GM18870 (cell line): ENCODE measurements at regions not wholly inside any gene's neighbourhood (a gene's known extent, or its start where the extent isn't known, plus 50 kb on each side); places are given as distances from the start of the nearest gene placed in this dataset.
"Not testable (repeated sequence)": the region's sequence is repeated elsewhere in the genome, so short reads cannot be mapped to it uniquely, and the experiment has no call there.

ENCODE experiments used
- ATAC-seq: cut with Tn5 transposase; IDR thresholded peaks from one replicate; pipeline ENCODE4 v1.9.1; 2021; ENCODE audit warnings: moderate library complexity; ENCODE audit not compliant: unreplicated experiment

DNA sequence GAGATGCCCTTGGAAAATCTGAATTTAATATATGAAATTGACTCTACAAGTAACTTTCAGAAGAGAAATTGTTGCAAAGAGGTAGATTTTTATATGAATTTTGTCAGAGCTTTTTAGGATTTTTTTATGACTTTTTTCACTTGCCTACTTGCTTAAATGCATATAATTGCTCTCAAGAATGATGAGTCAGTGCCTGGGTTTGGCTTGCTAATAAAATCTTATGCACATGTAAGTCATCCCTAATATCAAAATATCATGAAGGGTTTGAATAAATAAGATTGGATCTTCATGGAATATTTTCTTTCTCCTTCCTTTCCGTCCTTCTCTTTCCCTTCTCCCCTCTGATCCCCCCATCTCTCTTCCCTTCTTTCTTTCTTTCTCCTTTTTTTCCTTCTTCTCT is 354.1 kb downstream of the TXNL1 start:
- ATAC-seq, result no peak

DNA sequence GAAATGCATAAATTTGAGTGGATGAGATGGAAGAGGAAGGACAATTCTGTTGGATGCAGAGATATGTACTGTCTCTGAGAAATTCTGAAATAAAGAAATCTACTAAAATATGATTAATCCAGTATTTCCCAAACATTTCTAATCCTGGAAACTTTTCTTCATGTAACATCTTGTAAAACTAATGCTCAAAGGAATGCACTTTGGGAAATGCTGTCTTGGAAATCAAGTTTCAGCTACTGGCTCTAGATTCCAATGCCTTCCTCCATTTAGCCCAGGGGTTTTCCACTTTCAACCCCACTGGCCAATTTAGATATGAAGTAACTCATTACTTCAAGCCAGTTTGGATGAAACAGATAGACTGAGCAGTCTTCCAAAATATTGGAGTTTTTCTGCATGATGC is 355.1 kb downstream of the TXNL1 start:
- no peak for ATAC-seq

DNA sequence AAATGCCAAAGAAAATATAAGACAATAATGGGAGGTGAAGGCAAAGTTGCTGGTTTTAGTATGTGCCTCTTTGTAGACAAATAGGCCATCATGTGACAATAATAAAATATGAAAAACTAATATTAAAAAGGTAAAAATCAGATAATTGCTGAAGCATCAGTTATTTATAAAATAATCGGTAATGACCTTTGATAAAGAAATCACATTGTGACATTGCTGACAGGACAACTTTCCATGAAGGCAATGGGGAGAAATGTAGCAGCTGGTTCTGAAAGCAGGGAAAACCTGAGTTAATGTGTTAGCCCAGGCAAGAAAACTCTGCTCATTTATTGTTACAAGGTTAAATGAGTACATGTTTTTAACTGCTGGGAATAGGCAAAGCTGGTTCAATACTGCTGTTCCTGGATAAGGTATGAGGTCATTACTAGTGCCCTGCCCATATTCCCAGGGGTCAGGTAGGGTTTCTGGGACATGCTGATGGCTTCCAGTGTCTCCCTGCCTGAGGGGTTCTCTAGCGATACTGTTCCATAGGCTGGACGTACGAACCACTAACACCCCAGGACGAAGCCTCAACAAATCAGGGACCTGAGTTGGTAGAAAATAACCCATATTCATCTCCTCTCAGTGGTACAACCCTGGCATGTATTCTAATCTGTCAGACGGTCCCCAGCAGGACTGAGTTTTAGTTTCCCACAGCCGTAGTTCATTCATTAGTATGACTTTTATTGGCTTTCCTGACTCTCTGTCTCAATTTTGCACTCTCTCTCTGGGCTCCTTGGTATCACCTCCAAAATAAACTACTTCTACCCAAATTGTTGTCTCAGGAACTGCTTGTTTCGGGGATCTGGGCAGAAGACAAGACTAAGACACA is 355.9 kb downstream of the TXNL1 start:
- ATAC-seq, result no peak

DNA sequence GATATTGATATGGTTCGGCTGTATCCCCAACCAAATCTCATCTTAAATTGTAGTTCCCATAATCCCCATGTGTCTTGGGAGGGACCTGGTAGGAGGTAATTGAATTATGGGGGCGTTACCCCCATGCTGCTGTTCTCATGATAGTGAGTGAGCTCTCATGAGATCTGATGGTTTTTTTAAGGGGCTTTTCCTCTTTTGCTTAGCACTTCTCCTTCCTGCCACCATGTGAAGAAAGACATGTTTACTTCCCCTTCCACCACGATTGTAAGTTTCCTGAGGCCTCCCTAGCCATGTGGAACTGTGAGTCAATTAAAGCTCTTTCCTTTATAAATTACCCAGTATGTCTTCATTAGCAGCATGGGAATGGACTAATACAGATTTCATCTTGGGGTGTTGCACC is 358.6 kb downstream of the TXNL1 start:
- not testable (repeated sequence) for ATAC-seq

DNA sequence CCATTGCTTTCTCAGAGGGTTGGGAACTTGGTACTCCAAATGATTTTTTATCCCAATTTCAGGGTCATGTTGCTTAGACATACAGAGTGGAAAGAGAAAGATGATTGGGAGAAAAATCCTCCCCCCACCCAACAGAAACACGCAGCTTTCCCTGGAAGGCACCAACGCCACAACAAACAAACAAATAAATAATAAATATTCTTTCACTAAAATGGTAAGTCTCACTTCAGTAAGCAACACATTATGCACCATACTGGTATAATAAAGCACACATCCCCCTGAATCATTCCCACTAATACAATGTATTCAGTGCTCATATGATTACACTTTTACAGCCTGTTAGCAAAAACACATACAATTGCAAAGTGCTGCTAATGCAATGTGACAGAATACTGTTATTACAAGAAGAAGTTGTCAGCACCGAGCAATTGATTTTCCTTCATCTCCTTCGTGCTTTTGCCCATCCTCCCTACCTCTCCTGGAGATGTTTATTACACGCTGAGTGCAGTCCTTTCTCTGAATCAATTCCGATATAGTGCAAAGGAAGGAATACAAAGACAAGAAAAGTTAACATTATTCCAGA is 359.9 kb downstream of the TXNL1 start:
- no peak for ATAC-seq

DNA sequence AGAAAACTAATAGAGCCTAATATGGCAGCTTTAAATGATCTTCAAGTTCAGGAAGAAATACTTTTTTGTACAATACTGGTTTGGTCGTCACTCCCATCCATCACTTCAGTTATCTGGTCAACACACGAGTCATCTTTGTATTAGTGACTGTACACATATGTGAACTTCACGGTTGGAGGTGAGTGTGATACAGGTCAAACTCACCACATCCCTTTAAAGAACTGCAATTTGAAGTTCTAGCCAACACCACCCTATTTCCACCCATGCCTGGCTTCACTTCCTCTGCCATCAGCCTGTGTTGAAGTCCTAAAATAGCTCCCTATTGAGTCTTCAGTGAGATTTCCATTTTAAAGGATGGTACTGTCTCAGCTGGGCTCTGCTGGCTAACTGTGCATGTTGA is 361.9 kb downstream of the TXNL1 start:
- ATAC-seq, result no peak

DNA sequence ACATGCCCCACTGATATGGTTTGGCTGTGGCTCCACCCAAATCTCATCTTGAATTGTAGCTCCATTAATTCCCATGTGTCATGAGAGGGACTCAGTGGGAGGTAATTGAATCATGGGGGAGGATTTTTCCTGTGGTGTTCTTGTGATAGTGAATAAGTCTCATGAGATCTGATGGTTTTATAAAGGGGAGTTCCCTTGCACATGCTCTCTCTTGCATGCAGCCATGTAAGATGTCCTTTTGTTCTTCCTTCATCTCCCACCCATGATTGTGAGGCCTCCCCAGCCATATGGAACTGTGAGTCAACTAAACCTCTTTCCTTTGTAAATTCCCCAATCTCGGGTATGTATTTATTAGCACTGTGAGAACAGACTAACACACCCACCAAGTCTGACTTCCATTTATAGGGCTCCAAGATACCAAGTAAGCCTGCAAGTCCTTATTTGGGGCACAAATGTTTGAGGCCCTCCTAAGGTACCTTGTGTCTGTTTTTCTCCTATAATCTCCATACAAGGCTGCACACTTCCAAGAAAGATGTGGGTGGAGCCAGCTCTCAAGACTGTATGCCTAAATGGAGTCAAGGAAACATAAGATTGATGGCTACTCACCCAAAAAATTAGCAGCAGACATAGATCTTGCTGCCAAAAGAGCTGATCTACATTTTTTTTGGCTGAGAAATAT is 364.7 kb downstream of the TXNL1 start:
- ATAC-seq, result no peak

DNA sequence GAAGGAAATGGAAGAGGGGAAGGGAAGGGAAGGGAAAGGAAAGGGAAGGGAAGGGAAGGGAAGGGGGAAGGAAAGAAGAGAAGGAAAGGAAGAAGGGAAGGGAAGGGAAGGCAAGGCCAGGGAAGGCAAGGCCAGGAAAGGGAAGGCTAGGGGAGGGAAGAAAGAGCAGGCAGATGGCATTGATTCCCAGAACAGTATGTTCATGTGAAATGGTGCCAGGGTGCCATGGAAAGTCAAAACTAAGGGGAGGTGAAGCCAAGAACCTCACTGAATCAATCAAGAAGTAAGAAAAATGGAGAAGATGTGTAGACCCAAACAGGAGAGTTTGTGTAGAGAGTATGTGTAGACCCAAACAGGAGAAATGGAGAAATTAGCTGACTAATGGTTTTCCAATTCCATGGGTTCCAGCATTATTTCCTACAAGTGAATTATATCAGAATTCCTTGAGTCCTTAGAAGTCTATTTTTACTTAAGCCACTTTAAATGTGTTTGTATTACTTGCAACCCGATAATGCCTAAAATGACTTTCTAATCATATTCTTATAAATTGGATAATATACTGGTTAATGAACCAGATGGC is 367.6 kb downstream of the TXNL1 start:
- no peak for ATAC-seq

DNA sequence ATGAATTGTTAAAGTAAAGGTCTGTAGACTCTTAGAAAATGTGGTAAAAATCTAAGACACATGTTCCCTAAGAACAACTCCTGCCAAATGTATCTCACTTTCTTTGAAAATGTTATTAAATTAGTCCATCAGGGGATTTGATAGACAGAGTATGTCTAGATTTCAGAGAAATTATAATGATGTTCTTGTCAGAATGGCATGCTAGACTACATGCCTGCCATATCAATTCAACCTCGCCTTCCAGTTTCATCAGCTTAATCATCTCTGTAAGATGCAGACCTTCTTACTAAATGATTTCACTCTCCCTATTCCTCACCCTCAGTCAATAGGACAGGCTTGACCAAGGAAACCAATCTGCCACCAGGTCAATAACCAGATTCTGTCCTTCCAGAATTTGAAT is 368.4 kb downstream of the TXNL1 start:
- ATAC-seq, result no peak

DNA sequence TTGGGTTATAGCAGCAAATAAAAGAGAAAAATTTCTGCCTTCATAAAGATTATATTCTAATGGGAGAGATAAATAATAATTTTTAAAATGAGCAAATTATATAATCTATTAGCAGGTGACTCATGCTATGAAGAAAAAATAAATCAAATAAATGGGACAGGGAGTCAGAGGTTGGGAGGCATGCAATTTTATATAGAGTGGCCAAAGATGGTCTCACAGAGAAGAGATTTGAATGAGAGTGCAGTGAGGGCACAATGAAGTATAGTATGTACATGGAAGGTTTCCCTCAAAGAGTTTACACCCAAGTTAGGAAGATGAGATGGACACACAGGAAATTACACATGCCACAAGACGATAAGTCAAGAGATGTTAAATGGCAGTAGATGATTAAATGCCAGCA is 369.4 kb downstream of the TXNL1 start:
- no peak for ATAC-seq

DNA sequence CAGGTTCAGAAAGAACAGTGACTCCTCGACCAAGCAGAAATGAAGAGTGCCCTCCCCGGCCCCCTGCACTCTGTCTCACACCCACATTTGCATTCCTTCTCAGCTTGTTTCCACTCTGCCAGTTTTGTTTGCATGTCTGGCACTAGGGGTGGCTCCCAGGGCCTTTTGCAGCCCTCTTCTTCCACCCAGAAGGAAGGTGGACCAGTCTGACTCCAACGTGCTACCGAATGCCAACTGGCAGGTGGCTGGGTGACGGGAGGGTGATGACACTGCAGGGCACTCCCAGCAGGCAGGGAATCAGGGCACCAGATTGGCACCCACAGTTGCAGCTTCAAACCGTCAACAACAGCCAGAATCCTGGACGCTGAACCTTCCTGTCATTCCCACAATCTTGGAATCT is 371.1 kb downstream of the TXNL1 start:
- no peak for ATAC-seq

DNA sequence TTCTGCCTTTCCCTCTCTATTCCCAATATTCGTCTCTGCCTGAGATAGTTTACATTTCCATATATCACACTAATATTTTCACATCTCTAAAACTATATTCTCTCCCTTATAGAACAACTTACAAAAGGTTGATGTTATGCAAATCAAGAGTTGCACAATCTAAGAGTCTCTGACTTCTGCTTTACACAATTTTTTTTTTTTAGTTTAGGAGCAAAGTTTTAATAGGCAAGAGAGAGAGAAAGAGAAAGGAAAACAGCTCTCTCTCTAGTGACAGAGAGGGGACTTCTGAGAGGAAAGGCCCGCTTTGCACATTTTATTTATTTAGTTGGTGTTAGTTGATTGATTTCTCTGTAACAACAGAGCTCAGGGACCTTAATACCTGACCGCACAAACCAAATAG is 380.2 kb downstream of the TXNL1 start:
- no peak for ATAC-seq

DNA sequence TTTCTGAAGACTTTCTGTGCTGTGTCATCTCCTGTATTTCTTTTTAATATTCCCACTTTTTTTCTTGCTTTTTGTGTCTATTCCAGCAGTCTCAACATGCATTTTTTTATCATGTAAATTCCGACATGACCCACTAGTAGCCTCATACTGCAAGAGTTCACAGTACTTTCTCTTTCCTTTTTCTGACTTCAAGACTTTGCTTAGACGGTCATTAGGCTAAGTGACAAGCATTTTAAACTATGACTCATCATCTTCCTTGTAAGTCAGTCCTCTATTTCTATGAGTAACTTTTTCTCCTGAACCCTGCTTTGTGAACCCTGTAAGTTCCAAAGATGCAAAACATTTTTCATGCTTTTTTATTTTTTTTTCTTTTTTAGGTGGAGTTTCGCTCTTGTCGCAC is 381.2 kb downstream of the TXNL1 start:
- ATAC-seq, result peak; percentile 86

DNA sequence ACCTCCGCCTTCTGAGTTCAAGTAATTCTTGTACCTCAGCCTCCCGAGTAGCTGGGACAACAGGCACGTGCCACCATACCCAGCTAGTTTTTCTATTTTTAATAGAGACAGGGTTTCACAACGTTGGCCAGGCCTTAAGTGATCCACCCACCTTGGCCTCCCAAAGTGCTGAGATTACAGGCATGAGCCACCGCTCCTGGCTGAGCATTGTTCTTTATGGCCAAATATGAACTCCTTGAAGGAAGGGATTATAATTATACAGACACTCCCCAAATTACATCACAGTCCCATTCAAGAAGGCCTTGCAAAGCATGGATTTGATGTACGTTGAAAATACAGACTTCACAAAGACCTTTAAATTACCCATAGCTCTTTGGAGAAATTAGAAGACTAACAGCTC is 381.7 kb downstream of the TXNL1 start:
- ATAC-seq, result no peak

DNA sequence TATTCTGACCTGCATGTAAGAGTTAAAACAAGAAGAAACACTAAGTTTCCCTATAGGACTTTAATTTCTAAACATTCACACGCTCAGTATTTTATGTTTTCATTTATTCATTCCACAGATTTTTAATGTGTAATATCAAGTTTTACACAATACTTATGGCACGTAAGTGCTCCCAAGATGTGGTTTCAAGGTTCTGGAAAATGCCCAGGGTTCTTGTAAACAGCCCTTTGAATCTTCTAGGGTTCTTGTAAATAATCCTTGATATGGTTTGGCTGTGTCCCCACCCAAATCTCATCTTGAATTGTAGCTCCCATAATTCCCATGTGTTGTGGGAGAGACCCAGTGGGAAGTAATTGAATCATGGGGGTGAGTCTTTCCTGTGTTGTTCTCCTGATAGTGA is 383.0 kb downstream of the TXNL1 start:
- ATAC-seq, result no peak

DNA sequence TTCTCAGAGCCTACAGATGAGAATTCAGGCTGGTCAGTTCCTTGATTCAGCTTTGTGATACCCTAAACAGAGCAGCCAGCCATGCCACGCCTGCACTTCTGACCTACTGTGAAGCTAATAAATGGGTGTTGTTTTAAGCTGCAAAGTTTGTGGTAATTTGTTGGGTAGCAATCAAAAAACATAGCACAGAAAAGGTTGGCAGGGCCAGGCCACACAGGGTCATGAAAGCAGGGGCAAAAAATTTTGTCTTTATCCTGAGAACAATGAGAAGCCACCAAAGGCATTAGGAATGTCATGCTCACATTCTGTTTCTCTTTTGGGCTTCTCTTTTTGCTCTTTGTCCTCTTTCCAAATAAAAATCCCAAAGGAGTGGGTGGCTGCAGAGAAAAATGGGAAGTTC is 385.9 kb downstream of the TXNL1 start:
- no peak for ATAC-seq

DNA sequence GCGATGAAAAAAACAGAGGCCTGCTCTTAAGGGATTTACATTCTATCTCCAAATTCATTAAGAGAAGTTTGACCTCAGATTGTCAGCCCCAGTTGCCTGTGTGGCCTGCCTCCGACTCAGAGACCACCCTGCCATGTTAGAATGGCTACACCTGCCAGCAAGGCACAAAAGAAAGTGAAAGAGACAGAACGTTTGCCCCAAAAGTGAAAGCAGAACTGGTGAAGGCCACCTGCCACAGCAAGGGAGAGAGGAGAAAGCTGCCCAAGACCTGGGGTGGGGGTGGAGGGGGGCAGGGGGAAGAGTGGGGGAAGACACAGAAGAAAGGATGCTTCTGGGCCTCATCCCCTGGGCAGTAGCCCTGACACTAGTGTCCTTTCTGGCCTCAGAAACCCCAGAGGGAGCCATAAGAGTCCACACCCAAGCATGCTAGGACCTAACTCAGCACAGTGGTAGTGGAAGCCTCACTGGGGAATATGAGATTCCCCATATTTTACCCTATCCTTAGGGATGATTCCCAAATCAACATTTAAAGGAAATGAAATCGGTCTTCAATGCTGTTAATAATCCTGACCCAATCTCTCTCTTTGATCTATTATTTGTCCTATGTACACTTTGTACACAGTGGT is 389.7 kb downstream of the TXNL1 start:
- peak; percentile 94 for ATAC-seq

DNA sequence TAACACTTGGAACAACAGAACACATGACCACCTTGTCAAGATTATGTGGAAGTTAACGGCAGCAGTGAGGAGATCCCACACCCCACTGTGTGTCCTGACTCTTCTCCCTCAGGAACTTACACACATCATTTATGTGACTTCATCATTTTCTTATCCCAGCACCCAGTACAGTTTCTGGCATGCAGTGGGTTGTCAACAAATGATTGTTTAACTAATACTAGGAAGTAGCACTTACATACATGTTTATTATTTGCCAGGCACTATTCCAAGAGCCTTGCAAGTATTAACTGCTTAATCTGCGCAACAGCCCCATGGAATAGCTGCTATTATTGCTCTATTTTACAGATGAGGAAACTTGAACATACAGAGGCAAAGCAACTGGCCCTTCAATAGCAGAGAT is 391.5 kb downstream of the TXNL1 start:
- ATAC-seq, result no peak

DNA sequence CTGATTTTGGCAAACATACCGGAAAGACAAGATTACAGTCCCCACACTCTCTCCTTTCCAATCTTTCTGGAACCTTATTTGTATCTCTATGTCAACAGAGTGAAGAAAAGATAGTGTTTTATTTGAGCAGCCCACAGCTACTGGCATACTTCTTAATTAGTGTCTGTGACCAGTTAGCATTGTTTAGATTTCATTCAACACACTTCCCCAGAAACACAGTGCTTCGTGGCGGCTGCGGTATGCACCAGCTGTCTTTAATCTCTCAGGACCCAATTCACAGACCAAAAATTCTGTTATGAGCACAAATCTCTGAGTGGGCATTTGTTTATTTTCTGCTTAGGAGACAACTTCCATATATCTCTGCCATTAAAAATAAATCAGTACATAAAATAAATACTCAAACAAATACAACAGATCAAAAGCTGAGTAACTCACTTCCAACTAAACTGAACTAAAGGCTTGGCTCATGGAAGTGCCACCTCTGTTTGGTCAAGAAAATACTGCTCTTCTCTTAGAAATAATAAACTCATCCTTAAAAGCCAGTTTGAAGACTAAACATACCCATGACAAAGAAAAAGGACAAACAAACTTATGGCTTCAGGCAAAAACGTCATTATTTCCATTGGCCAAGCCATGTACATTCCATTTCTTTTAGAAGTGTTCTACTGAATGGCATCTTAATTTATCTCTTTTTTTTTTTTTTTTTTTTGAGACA is 392.4 kb downstream of the TXNL1 start:
- ATAC-seq, result no peak

DNA sequence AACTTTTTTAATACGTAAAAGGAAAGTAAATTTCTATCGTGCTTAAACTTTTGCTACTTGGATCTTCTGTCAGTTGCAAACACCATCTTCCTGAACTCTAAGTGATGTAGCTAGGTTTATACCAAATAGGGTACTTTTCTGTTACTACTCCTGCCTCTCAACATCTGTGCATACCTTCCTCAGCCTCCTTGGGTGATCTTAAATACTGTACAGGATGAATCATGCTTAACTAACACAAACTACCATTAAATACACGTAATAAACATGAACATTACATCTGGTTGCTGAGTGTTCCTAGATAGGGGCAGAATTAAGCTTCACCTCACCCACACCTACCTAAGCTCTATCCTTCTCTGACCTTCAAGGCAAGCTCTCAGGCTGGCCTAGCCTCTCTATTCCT is 398.0 kb downstream of the TXNL1 start:
- no peak for ATAC-seq

DNA sequence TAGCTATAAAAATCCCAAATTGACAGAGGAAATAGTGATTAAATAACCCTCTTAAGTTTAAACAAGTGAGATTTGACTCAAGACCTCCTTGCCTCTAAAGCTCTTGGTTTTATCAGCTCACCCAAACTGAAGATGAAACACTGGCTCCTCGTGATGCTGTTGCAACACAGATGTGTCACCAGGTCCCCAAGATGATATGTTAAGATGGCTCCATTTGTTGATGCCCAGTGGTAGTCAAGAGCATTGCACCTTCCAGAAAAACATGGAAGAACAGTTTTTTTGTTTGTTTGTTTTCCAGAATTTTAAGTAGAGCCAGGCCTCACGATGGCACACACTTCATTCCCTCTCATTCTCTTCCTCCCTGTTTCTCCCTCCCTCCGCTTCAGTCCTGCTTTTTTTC is 399.8 kb downstream of the TXNL1 start:
- no peak for ATAC-seq
